ENCODE measurements at regions not wholly inside any gene's neighbourhood (a gene's known extent, or its start where the extent isn't known, plus 50 kb on each side); places are given as distances from the start of the nearest gene placed in this dataset.
"Not testable (repeated sequence)": the region's sequence is repeated elsewhere in the genome, so short reads cannot be mapped to it uniquely, and the experiment has no call there.

GRCh38 chr9:90137801-90138200, 504.8 kb downstream of the DIRAS2 start:
- Histone ChIP-seq H3K9me3 (ENCODE audit: control insufficient read depth, insufficient read depth, low read length) (no peaks in the 10 kb centered on the region), H3K9ac (ENCODE audit: low read depth, low read length) (no peak overlapping the region)

GRCh38 chr9:90140131-90140818, 502.3 kb downstream of the DIRAS2 start:
- H3K4me3 ChIP-seq (ENCODE audit: low read depth, low read length), result no peak overlapping the region
- H3K9me3 ChIP-seq (ENCODE audit: control insufficient read depth, insufficient read depth, low read length), result no peaks in the 10 kb centered on the region
- H3K36me3 ChIP-seq (ENCODE audit: control insufficient read depth, insufficient read depth, low read length), result no peaks in the 10 kb centered on the region
- no peaks in the 10 kb centered on the region for H3K4me1 ChIP-seq (ENCODE audit: control insufficient read depth, insufficient read depth, low read length)
- H3K27me3 ChIP-seq (ENCODE audit: control insufficient read depth, insufficient read depth, low read length), result no peaks in the 10 kb centered on the region
- no peak overlapping the region for H3K9ac ChIP-seq (ENCODE audit: low read depth, low read length)

More at GRCh38 chr9:90137801-90138200, 504.8 kb downstream of the DIRAS2 start:
- H3K4me1 ChIP-seq (ENCODE audit: control insufficient read depth, insufficient read depth, low read length), result no peaks in the 10 kb centered on the region
- H3K36me3 ChIP-seq (ENCODE audit: control insufficient read depth, insufficient read depth, low read length), result no peaks in the 10 kb centered on the region
- H3K27me3 ChIP-seq (ENCODE audit: control insufficient read depth, insufficient read depth, low read length), result no peaks in the 10 kb centered on the region
- no peak overlapping the region for H3K4me3 ChIP-seq (ENCODE audit: low read depth, low read length)

DNA sequence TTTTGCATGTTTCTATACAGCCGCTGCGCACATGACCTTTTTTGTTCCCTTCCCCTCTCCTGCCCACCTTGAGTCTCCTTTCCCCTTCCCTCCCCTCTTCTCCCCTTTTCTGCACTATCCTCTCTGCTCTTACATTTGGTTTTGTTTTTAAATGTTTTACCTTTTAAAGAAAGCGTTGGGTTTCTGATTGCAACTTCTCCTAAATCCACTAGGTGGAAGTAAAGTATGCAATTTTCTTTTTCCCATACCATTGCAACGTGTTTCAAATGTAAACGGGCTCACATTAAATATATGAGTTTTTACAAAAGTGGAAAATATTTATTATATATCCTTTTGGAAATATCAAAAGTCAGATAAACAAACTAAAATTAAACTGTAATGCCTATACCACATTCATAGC, 500.9 kb downstream of the DIRAS2 start:
- no peaks in the 10 kb centered on the region for H3K4me1 ChIP-seq (ENCODE audit: control insufficient read depth, insufficient read depth, low read length)
- H3K36me3 ChIP-seq (ENCODE audit: control insufficient read depth, insufficient read depth, low read length), result no peaks in the 10 kb centered on the region
- no peak overlapping the region for H3K4me3 ChIP-seq (ENCODE audit: low read depth, low read length)
- no peak overlapping the region for H3K9ac ChIP-seq (ENCODE audit: low read depth, low read length)
- no peaks in the 10 kb centered on the region for H3K9me3 ChIP-seq (ENCODE audit: control insufficient read depth, insufficient read depth, low read length)
- H3K27me3 ChIP-seq (ENCODE audit: control insufficient read depth, insufficient read depth, low read length), result no peaks in the 10 kb centered on the region

GRCh38 chr9:90142580-90142979, 500.0 kb downstream of the DIRAS2 start:
- no peaks in the 10 kb centered on the region for H3K9me3 ChIP-seq (ENCODE audit: control insufficient read depth, insufficient read depth, low read length)
- H3K4me3 ChIP-seq (ENCODE audit: low read depth, low read length), result no peak overlapping the region
- no peaks in the 10 kb centered on the region for H3K36me3 ChIP-seq (ENCODE audit: control insufficient read depth, insufficient read depth, low read length)
- no peaks in the 10 kb centered on the region for H3K27me3 ChIP-seq (ENCODE audit: control insufficient read depth, insufficient read depth, low read length)
- H3K9ac ChIP-seq (ENCODE audit: low read depth, low read length), result no peak overlapping the region
- no peaks in the 10 kb centered on the region for H3K4me1 ChIP-seq (ENCODE audit: control insufficient read depth, insufficient read depth, low read length)

GRCh38 chr9:90147426-90147825, 495.2 kb downstream of the DIRAS2 start:
- Histone ChIP-seq H3K27me3 (ENCODE audit: control insufficient read depth, insufficient read depth, low read length) (no peaks in the 10 kb centered on the region), H3K4me1 (ENCODE audit: control insufficient read depth, insufficient read depth, low read length) (no peaks in the 10 kb centered on the region), H3K36me3 (ENCODE audit: control insufficient read depth, insufficient read depth, low read length) (no peaks in the 10 kb centered on the region), H3K4me3 (ENCODE audit: low read depth, low read length) (no peak overlapping the region), H3K9ac (ENCODE audit: low read depth, low read length) (no peak overlapping the region), H3K9me3 (ENCODE audit: control insufficient read depth, insufficient read depth, low read length) (no peaks in the 10 kb centered on the region)

GRCh38 chr9:90156318-90156717, 486.3 kb downstream of the DIRAS2 start:
- no peaks in the 10 kb centered on the region for H3K27me3 ChIP-seq (ENCODE audit: control insufficient read depth, insufficient read depth, low read length)
- no peaks in the 10 kb centered on the region for H3K9me3 ChIP-seq (ENCODE audit: control insufficient read depth, insufficient read depth, low read length)
- no peak overlapping the region for H3K9ac ChIP-seq (ENCODE audit: low read depth, low read length)
- no peaks in the 10 kb centered on the region for H3K36me3 ChIP-seq (ENCODE audit: control insufficient read depth, insufficient read depth, low read length)
- no peaks in the 10 kb centered on the region for H3K4me1 ChIP-seq (ENCODE audit: control insufficient read depth, insufficient read depth, low read length)
- no peak overlapping the region for H3K4me3 ChIP-seq (ENCODE audit: low read depth, low read length)

DNA sequence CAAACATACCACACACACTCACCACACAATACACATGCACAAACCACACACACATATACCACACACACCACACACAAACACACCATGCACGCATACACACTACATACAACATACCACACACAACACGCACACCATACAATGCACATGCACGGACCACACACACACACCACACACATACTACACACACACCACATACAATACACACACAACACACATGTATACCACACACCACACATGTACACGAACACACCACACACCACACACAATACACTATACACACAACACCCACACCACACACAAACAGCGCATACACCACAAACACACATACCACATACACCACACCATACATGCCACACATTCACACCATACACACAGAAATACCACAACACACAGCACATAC, 480.3 kb downstream of the DIRAS2 start:
- no peaks in the 10 kb centered on the region for H3K9me3 ChIP-seq (ENCODE audit: control insufficient read depth, insufficient read depth, low read length)
- H3K9ac ChIP-seq (ENCODE audit: low read depth, low read length), result no peak overlapping the region
- H3K4me1 ChIP-seq (ENCODE audit: control insufficient read depth, insufficient read depth, low read length), result peaks cover 5% of the 10 kb centered on the region
- H3K27me3 ChIP-seq (ENCODE audit: control insufficient read depth, insufficient read depth, low read length), result no peaks in the 10 kb centered on the region
- no peaks in the 10 kb centered on the region for H3K36me3 ChIP-seq (ENCODE audit: control insufficient read depth, insufficient read depth, low read length)
- no peak overlapping the region for H3K4me3 ChIP-seq (ENCODE audit: low read depth, low read length)

GRCh38 chr9:90162819-90163218, 479.8 kb downstream of the DIRAS2 start:
- no peaks in the 10 kb centered on the region for H3K9me3 ChIP-seq (ENCODE audit: control insufficient read depth, insufficient read depth, low read length)
- peaks cover 5% of the 10 kb centered on the region for H3K4me1 ChIP-seq (ENCODE audit: control insufficient read depth, insufficient read depth, low read length)
- no peaks in the 10 kb centered on the region for H3K27me3 ChIP-seq (ENCODE audit: control insufficient read depth, insufficient read depth, low read length)
- no peak overlapping the region for H3K9ac ChIP-seq (ENCODE audit: low read depth, low read length)
- no peaks in the 10 kb centered on the region for H3K36me3 ChIP-seq (ENCODE audit: control insufficient read depth, insufficient read depth, low read length)
- H3K4me3 ChIP-seq (ENCODE audit: low read depth, low read length), result no peak overlapping the region

DNA sequence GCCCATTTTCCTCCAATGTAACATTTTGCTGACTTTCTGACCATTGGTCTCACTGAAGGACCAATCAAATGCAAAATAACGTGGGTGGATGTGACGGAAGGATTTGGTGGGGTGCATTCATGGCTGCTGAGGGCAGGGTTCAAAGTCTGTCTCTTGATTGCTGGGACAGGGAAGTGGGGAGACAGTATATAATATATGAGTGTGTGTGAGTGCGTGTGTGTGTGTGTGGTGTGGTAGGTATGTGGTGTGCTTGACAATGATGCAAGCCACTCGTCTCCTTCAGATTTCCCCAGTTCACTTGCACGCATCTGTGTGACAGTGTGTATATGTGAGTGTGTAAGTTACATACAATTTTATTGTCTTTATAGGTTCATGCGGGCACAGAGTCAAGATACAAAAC, 477.3 kb downstream of the DIRAS2 start:
- no peaks in the 10 kb centered on the region for H3K27me3 ChIP-seq (ENCODE audit: control insufficient read depth, insufficient read depth, low read length)
- H3K9ac ChIP-seq (ENCODE audit: low read depth, low read length), result no peak overlapping the region
- no peak overlapping the region for H3K4me3 ChIP-seq (ENCODE audit: low read depth, low read length)

GRCh38 chr9:90166374-90166773, 476.2 kb downstream of the DIRAS2 start:
- not testable (repeated sequence) for H3K4me3 ChIP-seq (ENCODE audit: low read depth, low read length); H3K36me3 ChIP-seq (ENCODE audit: control insufficient read depth, insufficient read depth, low read length); H3K9ac ChIP-seq (ENCODE audit: low read depth, low read length); H3K4me1 ChIP-seq (ENCODE audit: control insufficient read depth, insufficient read depth, low read length); H3K9me3 ChIP-seq (ENCODE audit: control insufficient read depth, insufficient read depth, low read length); H3K27me3 ChIP-seq (ENCODE audit: control insufficient read depth, insufficient read depth, low read length)

More for the DNA sequence above, 477.3 kb downstream of the DIRAS2 start:
- Histone ChIP-seq H3K36me3 (ENCODE audit: control insufficient read depth, insufficient read depth, low read length) (no peaks in the 10 kb centered on the region), H3K4me1 (ENCODE audit: control insufficient read depth, insufficient read depth, low read length) (peaks cover 5% of the 10 kb centered on the region), H3K9me3 (ENCODE audit: control insufficient read depth, insufficient read depth, low read length) (no peaks in the 10 kb centered on the region)

- H3K9me3 ChIP-seq (ENCODE audit: control insufficient read depth, insufficient read depth, low read length), result no peaks in the 10 kb centered on the region
Observed at GRCh38 chr9:90167914-90168313, 474.7 kb downstream of the DIRAS2 start.

GRCh38 chr9:90169490-90169889, 473.1 kb downstream of the DIRAS2 start:
- Histone ChIP-seq H3K4me1 (ENCODE audit: control insufficient read depth, insufficient read depth, low read length) (peaks cover 5% of the 10 kb centered on the region), H3K36me3 (ENCODE audit: control insufficient read depth, insufficient read depth, low read length) (no peaks in the 10 kb centered on the region), H3K4me3 (ENCODE audit: low read depth, low read length) (no peak overlapping the region), H3K9me3 (ENCODE audit: control insufficient read depth, insufficient read depth, low read length) (no peaks in the 10 kb centered on the region), H3K9ac (ENCODE audit: low read depth, low read length) (no peak overlapping the region), H3K27me3 (ENCODE audit: control insufficient read depth, insufficient read depth, low read length) (no peaks in the 10 kb centered on the region)

More at GRCh38 chr9:90167914-90168313, 474.7 kb downstream of the DIRAS2 start:
- Histone ChIP-seq H3K27me3 (ENCODE audit: control insufficient read depth, insufficient read depth, low read length) (no peaks in the 10 kb centered on the region), H3K36me3 (ENCODE audit: control insufficient read depth, insufficient read depth, low read length) (no peaks in the 10 kb centered on the region), H3K9ac (ENCODE audit: low read depth, low read length) (no peak overlapping the region), H3K4me3 (ENCODE audit: low read depth, low read length) (no peak overlapping the region), H3K4me1 (ENCODE audit: control insufficient read depth, insufficient read depth, low read length) (peaks cover 5% of the 10 kb centered on the region)
